ENCODE measurements at regions not wholly inside any gene's neighbourhood (a gene's known extent, or its start where the extent isn't known, plus 50 kb on each side); places are given as distances from the start of the nearest gene placed in this dataset.
A peak's percentile ranks its signal among the peaks of the same experiment; 100 is the strongest.

DNA sequence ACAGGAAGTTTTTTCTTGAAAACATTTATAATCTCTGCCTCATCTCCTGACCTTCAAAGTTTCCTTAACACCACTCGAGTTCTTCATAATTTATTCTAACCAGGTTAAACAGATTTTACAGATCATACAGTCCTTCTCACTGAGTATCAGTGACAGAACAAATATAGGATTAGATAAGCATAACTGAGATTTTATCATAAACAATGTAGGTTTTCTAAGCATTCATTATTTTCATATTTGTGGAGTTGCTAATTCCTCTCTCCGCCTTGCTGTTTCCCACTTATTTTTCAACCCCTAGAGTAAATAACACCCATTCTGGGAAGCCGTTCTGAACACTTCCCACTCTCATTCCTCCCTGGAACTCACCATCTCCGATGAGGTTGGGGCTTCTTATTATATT, 229.9 kb downstream of the HACE1 start:
- no peaks in the 10 kb centered on the region for H3K9me3 ChIP-seq (replicated peaks; ENCODE audit: control insufficient read depth, insufficient read depth, low read length)
- FAIRE-seq, result peak; percentile 18
- ChIA-PET POLR2A (no interaction called here), CTCF (no interaction called here)
- TF ChIP-seq GATA2 (IDR thresholded peaks at IDR 0.05; ENCODE audit: insufficient read depth, insufficient read length, low read depth, low read length), result no peak
- no peak for TF ChIP-seq MYC (IDR thresholded peaks at IDR 0.05; ENCODE audit: low read depth, low read length)
- TF ChIP-seq FOS (IDR thresholded peaks at IDR 0.05; ENCODE audit: borderline replicate concordance, insufficient read depth, low read length), result no peak
- TF ChIP-seq, protein P1, sequence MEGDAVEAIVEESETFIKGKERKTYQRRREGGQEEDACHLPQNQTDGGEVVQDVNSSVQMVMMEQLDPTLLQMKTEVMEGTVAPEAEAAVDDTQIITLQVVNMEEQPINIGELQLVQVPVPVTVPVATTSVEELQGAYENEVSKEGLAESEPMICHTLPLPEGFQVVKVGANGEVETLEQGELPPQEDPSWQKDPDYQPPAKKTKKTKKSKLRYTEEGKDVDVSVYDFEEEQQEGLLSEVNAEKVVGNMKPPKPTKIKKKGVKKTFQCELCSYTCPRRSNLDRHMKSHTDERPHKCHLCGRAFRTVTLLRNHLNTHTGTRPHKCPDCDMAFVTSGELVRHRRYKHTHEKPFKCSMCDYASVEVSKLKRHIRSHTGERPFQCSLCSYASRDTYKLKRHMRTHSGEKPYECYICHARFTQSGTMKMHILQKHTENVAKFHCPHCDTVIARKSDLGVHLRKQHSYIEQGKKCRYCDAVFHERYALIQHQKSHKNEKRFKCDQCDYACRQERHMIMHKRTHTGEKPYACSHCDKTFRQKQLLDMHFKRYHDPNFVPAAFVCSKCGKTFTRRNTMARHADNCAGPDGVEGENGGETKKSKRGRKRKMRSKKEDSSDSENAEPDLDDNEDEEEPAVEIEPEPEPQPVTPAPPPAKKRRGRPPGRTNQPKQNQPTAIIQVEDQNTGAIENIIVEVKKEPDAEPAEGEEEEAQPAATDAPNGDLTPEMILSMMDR (IDR thresholded peaks at IDR 0.05; ENCODE audit: extremely low read depth in 1 of 2, insufficient read depth in 1 of 2, low read depth in 1 of 2, low read length in 2 of 2), result no peak
- no peak for TF ChIP-seq JUN (IDR thresholded peaks at IDR 0.05; ENCODE audit: borderline replicate concordance, insufficient read depth, insufficient read length, low read depth)
- TF ChIP-seq EZH2 (IDR thresholded peaks at IDR 0.05; ENCODE audit: borderline replicate concordance, low read depth, low read length, severe bottlenecking), result no peak
- TF ChIP-seq POLR2A (IDR thresholded peaks at IDR 0.05; ENCODE audit: low read depth, low read length), result no peak
- no peak for TF ChIP-seq POLR2AphosphoS5 (IDR thresholded peaks at IDR 0.05; ENCODE audit: insufficient read depth, low read depth, low read length)
- TF ChIP-seq, protein P2, sequence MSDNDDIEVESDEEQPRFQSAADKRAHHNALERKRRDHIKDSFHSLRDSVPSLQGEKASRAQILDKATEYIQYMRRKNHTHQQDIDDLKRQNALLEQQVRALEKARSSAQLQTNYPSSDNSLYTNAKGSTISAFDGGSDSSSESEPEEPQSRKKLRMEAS (IDR thresholded peaks at IDR 0.05; ENCODE audit: insufficient read depth, insufficient read length), result no peak
- H4K20me1 ChIP-seq (replicated peaks; ENCODE audit: control insufficient read depth, extremely low read depth, insufficient read depth, low read length), result no peaks in the 10 kb centered on the region
- H3K27ac ChIP-seq (ENCODE audit: insufficient read depth, low read depth, low read length), result no peak overlapping the region
- H2AFZ ChIP-seq (ENCODE audit: low read depth, low read length), result no peak overlapping the region
- H3K79me2 ChIP-seq (ENCODE audit: control insufficient read depth, insufficient read depth, low read length), result no peaks in the 10 kb centered on the region
- no peak overlapping the region for H3K4me2 ChIP-seq (ENCODE audit: insufficient read depth, low read length)
- H3K9ac ChIP-seq (replicated peaks; ENCODE audit: extremely low read depth, insufficient read depth, low read length), result no peak overlapping the region
- dilution Hi-C loops (cut with MboI; ENCODE audit: extremely low pct_ligation_motif_present, low sequenced_read_pairs) (no loop called here), intact Hi-C loops (cut with micrococcal nuclease) (loop anchor here (10.0 kb wide), 1 partner anchor 865 kb away; no protein-coding TSS in a partner anchor)
- BruUV-seq (replicated peaks), result no TSS peak
- no peak overlapping the region for H3K4me3 ChIP-seq (replicated peaks in 1 of 3; ENCODE audit: insufficient read depth in 1 of 3, low read depth in 1 of 3, low read length in 3 of 3)
- H3K4me1 ChIP-seq (ENCODE audit: control insufficient read depth, extremely low read depth, insufficient read depth, low read length), result peaks cover 10% of the 10 kb centered on the region
- DNase-seq (ENCODE audit: low read depth, low spot score), result no peak
- H3K27me3 ChIP-seq (ENCODE audit: control insufficient read depth in 2 of 2, insufficient read depth in 2 of 2, low read length in 2 of 2), result peaks cover 0 to 2% of the 10 kb centered on the region in 2 experiments
- H3K9me1 ChIP-seq (replicated peaks; ENCODE audit: control insufficient read depth, extremely low read depth, insufficient read depth, low read length), result no peaks in the 10 kb centered on the region
- no peaks in the 10 kb centered on the region for H3K36me3 ChIP-seq (ENCODE audit: control insufficient read depth in 2 of 2, extremely low read depth in 1 of 2, insufficient read depth in 2 of 2, low read length in 2 of 2)

All from endothelial cell of umbilical vein (primary cell).